ENCODE measurements at regions not wholly inside any gene's neighbourhood (a gene's known extent, or its start where the extent isn't known, plus 50 kb on each side); places are given as distances from the start of the nearest gene placed in this dataset.
"Not testable (repeated sequence)": the region's sequence is repeated elsewhere in the genome, so short reads cannot be mapped to it uniquely, and the experiment has no call there.

DNA sequence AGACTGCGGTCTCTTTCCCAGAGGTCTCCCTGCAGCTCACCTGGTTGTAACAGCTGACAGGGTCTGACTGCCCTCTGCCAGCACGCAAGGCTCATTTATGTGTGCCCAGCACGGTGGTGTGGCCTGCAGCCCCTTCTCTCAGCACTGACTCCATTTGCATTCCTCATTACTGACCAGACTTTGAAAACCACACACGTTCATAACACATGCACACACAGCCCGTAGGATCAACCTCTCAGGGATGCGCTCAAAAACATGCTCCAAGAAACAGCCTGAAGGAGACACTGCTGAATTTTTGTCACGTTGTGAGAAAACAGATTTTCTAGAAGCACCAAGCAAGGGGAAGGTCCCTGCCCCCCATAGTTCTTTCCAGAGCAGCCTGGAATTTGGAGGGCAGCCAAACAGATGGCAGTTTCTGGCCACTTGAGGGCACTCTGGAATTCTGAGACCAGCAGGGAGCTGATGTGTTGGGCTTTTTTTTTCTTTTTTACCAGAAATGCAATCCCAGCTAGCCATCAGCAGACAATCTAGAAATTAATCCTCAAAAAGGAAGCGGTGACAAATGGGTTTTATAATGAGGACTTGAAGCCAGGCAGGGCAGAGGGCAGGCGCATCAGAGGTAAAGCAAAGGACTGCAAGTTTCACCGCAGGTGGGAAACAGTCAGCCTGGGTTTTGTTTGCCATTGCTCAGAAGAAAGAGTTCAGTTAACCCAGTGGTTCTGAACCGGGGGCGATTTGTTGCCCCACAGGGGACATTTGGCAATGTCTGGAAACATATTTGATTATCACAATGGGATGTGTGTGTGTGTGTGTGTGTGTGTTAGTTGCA lies 170.5 kb upstream of the PROK2 start:
- DNase-seq (ENCODE audit: low read depth in 2 of 2, low spot score in 1 of 2): no peak

DNA sequence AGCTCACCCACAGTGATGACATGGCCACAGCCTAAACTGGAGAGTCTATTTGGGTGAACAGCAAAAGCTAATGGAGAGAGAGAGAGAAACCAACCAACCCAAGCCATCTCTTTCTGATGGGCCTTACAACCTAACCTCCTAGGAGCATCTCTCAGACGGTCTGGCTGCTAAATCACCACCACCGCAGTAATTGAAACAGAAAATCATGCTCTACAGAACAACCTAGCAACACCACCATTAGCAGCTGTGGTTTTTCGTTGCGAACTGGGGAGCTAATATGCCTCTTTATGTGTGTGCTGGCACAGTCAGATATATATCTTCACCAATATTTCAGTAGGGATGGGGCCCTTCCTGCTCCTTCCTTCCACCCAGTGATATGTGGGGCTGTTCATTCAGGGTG lies 166.9 kb upstream of the PROK2 start:
- no peak for DNase-seq (ENCODE audit: low read depth in 2 of 2, low spot score in 1 of 2)

DNA sequence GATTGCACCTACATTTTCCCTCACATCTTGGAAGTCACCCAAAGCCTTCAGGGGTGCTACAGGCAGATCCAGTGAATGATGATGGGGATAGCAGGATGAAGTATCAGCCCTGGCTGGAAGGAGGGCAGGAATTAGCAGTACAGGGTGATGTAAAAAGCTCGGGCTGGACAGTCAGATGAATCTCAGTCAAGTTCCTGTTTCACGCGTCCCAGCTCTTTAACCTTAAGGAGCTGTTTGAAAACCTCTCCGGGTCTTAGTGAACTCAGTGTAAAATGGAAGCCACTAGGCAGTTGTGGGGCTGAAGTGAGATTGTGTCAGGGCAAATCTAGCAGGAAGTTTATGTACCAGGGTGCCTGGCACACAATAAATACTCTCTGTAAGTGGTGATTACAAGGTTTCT lies 166.4 kb upstream of the PROK2 start:
- DNase-seq (ENCODE audit: low read depth in 2 of 2, low spot score in 1 of 2): no peak

DNA sequence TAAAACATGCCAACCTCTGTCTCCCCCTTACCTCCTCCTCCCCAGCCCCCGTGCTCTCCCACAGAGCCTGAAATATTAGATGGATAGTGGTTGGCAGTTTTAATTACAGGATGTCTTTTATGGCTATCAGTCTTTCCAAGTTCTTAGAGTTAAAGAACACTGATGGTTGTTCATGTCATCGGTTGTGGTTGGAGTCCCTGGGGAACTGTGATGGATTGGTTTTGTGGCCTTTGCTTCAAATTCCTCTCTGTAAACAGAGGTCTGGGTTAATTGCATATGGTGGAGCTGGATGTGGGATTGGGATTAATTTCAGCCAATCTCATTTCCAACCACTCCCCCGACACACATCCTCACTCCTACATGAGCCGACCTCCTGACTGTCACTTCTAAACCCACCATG lies 164.5 kb upstream of the PROK2 start:
- DNase-seq (ENCODE audit: low read depth in 2 of 2, low spot score in 1 of 2): no peak

DNA sequence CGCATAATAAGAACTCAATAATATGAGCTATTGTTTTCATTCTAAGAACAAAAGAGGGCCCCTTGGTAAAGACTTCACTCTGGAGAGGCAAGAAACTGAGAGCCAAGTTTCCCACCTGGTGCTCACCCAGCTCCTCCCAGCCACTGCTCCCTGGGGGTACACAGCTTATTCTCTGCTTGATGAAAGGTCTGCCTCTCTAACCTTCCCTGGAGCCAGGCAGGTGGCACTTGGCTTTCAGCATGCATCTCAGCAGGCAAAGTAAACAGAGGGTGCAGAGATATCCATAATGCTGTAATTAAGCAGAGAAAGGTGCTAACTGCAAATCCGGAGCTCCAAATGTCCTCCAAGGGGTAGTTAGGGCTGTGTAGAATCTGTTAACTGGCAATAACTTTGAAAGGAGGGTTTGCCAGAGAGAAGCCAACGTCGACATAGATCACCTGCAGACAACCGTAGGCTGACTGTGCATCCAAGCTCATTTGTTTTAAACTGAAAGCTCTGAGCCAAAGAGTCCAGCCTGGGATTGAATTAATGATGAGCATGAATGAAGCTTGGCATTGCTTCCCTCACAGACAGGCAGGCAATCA lies 159.6 kb upstream of the PROK2 start:
- no peak for DNase-seq (ENCODE audit: low read depth in 2 of 2, low spot score in 1 of 2)

DNA sequence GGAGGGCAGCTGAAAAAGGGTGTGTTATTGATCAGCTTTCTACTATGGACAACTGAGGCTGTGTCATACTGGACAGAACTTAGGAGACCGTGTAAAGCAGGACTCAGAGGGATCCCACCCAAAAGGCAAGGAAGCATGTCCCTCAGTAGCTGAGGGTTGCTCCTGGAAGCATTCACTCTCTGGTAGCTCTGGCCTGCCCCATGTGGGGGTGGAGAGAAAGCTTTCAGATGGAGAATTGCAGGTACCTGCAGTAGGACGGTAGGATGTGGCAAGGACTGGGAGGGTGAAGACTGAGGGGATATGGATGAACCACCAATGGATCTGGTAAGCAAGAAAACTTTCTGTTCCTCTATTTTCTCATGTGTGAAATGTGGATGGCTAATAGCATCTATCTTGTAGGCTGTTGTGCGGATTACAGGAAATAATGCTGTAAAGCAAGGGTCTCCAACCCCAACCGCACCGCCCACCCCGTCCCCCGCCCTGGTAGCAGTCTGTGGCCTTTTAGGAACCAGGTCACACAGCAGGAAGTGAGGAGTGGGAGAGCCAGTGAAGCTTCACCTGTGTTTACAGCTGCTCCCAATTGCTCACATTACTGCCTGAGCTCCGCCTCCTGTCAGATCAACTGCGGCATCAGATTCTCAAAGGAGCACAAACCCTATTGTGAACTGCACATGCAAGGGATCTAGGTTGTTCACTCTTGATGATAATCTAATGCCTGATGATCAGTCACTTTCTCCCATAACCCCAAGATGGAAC lies 157.7 kb upstream of the PROK2 start:
- no peak for DNase-seq (ENCODE audit: low read depth in 2 of 2, low spot score in 1 of 2)

DNA sequence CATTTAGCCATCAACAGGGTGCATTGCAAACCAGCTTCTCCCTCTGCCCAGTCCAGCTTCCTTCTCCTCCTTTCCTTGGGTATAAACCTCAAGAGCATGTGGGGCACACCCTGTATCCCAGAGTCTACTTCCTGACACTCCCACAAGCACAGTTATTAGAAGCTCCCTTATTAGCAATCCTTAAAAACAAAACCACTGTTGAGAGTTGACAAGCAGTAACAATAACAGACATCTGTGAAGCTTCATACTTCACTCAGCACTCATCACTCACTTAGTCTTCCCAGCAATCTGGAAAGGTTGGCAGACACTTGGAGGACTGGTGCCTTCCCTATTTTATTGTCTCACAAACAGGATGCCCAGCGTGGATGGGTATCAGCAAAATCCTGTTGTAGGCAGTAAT lies 155.5 kb upstream of the PROK2 start:
- no peak for DNase-seq (ENCODE audit: low read depth in 2 of 2, low spot score in 1 of 2)

DNA sequence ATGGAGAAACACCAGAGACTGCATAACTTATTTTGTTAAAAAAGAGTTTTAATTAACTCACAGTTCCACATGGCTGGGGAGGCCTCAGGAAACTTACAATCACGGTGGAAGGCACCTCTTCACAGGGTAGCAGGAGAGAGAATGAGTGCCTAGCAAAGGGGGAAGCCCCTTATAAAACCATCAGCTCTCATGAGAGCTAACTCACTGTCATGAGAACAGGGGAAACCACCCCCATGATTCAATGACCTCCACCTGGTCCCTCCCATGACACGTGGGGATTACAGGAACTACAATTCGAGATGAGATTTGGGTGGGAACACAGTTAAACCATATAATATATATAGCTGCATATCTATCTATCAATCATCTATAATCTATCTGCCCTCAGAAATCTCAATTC lies 153.1 kb upstream of the PROK2 start:
- DNase-seq (ENCODE audit: low read depth in 2 of 2, low spot score in 1 of 2): not testable (repeated sequence)

DNA sequence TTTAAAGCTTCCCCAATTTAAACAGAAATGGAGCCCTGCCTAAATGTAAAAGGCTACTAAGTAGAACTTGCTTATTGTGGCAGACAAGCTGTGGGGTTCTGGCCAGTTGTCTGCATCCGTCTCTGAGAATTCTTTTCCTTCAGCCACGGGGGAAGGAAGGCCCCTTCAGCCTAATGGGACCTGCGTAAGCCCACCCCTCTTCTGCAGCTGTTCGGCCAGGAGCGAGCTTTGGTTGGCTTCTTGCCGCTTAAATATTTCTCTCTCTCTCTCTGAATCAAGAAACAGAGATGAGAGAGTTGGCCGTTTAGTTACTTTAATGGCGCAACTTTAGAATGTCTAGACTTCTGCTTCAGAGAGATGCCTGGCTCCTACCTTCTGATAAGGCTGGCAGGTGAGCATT lies 151.7 kb upstream of the PROK2 start:
- DNase-seq (ENCODE audit: low read depth in 2 of 2, low spot score in 1 of 2): no peak

DNA sequence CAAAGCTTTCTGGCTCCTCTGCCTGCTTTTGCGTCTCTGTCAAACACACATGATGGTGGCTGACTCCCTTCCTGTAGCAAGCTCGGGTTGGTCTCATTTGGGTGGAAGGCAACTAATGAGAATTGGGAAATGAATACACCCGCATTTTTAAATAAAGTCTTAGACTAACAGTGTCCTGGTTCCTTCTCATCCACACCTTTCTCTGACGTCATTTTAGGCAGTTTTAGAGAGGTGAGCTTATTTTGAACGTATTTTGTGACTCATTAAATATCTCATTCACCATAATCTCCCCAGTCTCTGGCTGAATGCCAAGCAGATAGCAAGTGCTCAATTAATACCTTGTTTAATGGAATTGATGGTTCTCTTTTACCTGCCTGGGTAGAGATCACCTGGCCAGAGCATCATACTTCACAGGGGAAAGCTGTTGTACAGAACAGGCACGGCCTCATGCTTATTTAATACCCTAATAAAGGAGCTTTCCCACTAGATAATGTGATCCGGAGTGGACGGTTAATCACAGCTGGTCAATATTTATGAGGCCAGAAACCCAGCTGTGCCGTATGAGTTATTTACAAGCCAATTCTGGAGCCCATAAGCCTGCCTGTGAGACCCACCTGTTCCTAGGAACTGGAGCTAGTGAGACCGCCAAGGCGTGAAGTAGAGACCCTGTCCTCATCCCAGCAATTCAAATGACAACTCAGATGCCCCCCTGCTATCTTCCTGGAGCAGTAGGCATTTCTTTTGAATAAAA lies 149.7 kb upstream of the PROK2 start:
- no peak for DNase-seq (ENCODE audit: low read depth in 2 of 2, low spot score in 1 of 2)

DNA sequence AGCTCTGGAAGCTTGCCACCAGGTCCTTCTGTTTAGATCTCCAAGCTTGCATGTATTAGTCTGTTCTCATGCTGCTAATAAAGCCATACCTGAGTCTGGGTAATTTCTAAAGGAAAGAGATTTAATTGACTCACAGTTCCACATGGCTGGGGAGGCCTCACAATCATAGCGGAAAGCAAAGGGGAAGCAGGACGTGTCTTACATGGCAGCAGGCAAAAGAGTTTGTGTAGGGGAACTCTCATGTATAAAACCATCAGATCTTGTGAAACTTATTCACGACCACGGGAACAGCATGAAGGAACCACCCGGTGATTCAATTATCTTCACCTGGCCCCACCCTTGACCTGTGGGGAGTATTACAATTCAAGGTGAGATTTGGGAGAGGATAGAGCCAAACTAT lies 147.0 kb upstream of the PROK2 start:
- no peak for DNase-seq (ENCODE audit: low read depth in 2 of 2, low spot score in 1 of 2)

DNA sequence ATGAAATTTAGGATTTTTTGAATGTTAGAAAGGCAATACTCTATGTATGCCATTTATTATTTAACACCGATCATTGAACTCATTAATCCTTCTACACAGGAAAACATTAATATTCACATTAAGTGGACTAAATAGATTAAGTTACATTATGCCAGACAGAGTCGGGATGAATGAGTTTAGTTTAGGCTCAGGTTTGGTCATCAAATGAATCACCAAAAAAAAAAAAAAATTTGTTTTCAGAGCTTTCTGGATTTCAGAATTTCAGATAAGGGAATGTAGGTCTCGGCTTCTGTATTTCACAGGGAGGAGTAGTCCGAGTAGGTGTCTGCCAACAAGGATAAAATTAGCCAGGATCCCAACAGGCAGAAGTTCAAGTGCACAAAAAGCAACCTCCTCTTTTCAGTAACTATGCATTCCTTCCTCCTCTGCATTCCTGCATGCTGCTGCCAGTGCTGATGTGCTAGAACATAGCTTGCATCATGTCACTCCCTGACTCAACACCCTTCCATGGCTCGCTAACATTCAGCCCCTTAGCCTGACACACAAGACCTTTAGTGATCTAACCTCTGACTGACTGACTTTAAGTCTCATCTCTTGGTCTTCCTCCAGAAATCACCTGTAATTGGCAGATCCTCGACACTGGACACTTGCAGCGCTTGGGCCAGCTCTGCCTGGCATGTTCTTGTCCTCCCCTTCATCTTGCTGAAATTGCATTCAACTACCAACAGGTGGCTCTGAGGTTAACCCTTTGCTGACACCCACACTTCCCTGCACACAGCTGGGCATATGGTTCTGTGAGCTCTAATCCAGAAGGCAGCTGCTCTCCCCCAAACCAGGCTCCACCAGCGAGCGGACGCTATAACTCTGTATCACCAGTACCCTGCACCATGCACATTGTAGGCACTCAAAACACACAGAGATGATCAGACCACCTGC lies 145.4 kb upstream of the PROK2 start:
- DNase-seq (ENCODE audit: low read depth in 2 of 2, low spot score in 1 of 2): no peak

DNA sequence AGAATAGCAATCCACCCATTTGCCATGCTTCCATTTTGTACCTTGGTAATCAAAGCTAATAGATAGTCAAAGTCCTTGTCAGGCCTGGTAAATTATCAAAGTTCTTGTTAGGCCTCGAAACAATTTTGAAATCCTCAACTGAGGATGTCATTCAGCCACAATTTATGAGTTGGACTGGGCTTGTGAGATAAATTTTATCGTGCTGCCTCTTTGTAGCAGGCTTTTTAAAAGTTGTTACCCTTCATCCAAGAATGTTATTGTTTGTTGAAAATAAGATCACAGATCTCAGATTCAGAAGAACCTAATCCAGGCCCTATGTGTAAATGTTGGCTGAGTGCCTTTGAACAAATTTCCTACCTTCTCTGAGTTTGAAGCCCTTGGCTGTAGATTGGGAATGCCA lies 143.3 kb upstream of the PROK2 start:
- no peak for DNase-seq (ENCODE audit: low read depth in 2 of 2, low spot score in 1 of 2)

DNA sequence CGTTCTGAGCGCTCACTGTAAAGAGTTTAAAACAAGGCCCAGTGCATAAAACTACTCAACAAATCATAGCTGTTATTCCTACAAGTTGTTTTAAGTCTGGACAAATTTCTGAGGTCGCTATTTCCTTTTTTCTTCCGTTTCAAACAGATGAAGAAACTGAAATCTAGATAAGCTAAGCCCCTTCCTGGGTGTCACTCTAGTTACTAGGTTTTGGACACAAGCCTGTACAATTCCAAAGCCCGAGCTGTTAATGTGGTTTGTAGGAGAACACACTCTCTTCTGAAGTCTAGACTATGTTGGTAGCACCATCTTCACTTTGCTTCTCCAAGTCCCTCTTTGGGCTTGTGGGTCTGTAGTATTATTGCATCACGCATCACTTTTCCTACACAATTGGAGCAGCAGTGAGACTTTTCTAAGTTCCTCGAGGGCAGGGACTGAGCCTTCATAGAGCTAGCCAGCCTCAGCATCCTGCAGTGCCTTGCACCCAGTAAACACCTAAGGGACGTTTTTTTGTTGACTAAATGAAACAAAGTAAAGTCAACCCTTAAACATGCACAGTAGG lies 142.6 kb upstream of the PROK2 start:
- no peak for DNase-seq (ENCODE audit: low read depth in 2 of 2, low spot score in 1 of 2)

DNA sequence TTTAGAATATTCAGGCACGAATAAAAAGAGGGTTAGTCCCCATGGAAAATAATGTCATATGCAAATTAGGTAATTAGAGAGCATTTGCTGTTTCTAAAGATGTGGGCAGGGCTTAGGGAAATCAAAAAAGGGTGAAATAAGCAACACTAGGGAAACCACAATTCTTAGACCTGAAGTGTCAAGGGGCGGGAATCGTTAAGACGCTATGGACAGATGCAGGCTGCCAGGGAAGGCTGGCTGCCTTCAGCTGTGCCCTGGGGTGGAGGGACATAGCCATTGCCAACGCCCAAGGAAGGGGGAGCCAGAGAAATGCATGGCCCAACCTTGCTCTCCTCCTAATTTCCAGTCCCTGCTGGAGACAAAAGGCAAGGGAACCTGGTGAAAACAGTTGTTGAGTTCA lies 141.7 kb upstream of the PROK2 start:
- no peak for DNase-seq (ENCODE audit: low read depth in 2 of 2, low spot score in 1 of 2)

DNA sequence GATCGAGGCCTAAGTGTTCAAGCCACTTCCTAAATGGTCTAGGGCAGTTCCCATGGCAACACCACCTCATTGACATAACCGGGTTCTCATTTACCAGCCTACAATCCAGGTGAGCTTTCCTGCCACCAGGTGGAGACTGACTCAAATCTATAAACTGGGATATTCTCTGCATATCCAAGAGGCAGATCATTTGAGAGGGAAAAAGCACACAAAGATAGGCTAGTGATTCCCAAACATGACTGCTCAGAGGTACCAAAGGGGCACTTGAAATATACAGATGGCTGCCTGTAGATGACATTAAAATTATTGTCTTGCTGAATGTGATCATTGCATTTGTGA lies 141.3 kb upstream of the PROK2 start:
- no peak for DNase-seq (ENCODE audit: low read depth in 2 of 2, low spot score in 1 of 2)

DNA sequence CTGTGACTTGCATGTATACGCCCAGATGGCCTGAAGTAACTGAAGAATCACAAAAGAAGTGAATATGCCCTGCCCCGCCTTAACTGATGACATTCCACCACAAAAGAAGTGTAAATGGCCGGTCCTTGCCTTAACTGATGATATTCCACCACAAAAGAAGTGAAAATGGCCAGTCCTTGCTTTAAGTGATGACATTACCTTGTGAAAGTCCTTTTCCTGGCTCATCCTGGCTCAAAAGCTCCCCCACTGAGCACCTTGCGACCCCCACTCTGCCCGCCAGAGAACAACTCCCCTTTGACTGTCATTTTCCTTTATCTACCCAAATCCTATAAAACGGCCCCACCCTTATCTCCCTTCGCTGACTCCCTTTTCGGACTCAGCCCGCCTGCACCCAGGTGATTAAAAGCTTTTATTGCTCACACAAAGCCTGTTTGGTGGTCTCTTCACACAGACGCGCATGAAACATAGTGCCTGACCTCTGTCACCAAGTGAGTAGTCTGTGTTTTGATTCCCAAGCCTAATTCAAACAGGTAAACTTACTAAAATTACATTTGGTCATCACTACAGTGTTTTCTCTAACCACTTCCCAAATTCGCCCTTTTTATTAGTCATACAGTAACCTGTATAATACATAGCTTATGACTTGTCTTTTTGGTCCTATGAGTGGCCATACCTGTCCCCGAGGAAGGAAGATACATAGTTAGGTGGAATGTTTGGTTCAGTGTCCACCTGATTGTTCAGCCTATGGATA lies 140.7 kb upstream of the PROK2 start:
- not testable (repeated sequence) for DNase-seq (ENCODE audit: low read depth in 2 of 2, low spot score in 1 of 2)

DNA sequence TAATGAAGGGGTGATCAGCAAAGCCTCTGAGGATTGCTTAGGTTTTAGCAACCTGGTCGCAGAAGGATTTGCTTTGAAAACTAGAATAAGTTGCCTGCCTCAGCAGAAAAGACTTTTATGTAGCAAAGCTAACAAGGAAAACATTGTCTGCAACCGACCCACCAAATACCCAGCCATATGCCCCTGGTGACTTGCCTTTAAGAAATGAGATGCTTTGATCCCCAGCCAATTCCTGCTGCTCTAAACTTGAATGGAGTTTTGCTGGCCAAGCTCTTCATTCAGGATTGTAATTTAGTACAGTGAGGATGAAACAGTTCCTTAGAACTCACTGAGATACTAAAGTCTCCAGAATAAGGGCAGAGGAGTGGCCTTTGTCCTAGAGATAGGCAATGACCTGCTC lies 139.8 kb upstream of the PROK2 start:
- no peak for DNase-seq (ENCODE audit: low read depth in 2 of 2, low spot score in 1 of 2)

DNA sequence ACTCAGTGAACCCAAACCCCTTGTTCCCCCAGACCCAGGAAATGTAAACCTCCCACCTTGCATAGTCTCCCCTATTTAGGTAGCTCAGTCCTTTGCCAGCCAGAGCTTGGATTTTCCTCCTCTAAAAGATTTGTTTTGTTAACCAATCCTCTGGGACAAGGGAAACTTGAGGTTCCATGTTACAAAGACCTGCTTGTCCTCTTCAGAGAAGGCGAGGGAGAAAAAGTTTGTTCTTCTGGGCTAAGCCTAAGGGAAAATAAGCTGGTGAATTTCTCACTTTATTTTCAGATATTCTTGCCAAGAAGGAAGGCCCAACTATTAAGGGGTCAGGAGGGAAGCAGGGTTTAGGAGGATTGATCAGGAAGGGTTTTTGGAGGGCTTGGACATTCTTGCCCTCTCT lies 136.1 kb upstream of the PROK2 start:
- no peak for DNase-seq (ENCODE audit: low read depth in 2 of 2, low spot score in 1 of 2)

DNA sequence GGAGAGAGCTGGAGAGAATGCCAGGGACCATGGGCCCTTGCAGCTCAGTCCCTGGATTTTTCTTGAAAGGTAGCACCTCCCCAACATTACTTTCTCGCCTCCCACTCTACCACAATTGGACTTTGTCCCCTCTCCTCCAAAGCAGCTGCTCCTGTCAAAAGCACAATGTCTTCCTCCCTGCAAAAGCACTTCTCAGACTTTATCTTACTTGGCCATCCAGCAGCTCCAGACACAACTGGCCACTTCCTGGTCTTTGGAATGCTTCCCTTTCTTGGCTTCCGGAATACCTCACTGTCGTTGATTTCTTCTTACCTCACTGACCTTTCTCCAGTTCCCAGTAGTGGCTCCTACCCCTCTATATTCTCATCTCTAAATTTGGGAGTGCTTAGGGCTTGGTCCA lies 134.6 kb upstream of the PROK2 start:
- DNase-seq (ENCODE audit: low read depth in 2 of 2, low spot score in 1 of 2): no peak

Measured in stimulated activated CD8-positive, alpha-beta memory T cell treated with anti-CD3 and anti-CD28 coated beads, Interleukin-4, amount 100 ng/mL, for 1 hour (primary cell).